GM23338 (cell line): ENCODE measurements at regions not wholly inside any gene's neighbourhood (a gene's known extent, or its start where the extent isn't known, plus 50 kb on each side); places are given as distances from the start of the nearest gene placed in this dataset.

Source experiments
- ATAC-seq: fragments of 200-7000 bp; cut with Tn5 transposase; 3 replicates; pipeline ENCODE4 v1.9.1; 2020
- DNase-seq: peaks from one replicate; pipeline ENCODE4 v3.0.0-alpha.2; 2015; ENCODE audit warnings: low spot score
- H2AFZ ChIP-seq: fragments of 200-600 bp; sonication (generic); 2 replicates; pipeline ENCODE4 v1.8.0; 2016; ENCODE audit warnings: antibody characterized with exemption, mild to moderate bottlenecking, moderate library complexity
- H3F3A ChIP-seq: fragments of 200-600 bp; sonication (generic); replicated peaks from 2 replicates; pipeline ENCODE4 v1.8.0; 2017; ENCODE audit warnings: antibody characterized with exemption, mixed run types, low read depth
- H3K27ac ChIP-seq: fragments of 200-600 bp; sonication (generic); 2 replicates; pipeline ENCODE4 v1.6.1; 2016; ENCODE audit warnings: low read depth
- H3K27me3 ChIP-seq: fragments of 200-600 bp; sonication (generic); 2 replicates; pipeline ENCODE4 v1.8.0; 2016; ENCODE audit warnings: mild to moderate bottlenecking, mixed run types, moderate library complexity; ENCODE audit not compliant: insufficient read depth
- H3K36me3 ChIP-seq: fragments of 200-600 bp; sonication (generic); 2 replicates; pipeline ENCODE4 v1.8.0; 2016; ENCODE audit warnings: mild to moderate bottlenecking; ENCODE audit not compliant: insufficient read depth
- H3K4me1 ChIP-seq: fragments of 200-600 bp; sonication (generic); 2 replicates; pipeline ENCODE4 v1.8.0; 2016; ENCODE audit warnings: mild to moderate bottlenecking, moderate library complexity; ENCODE audit not compliant: insufficient read depth
- H3K4me2 ChIP-seq: fragments of 200-600 bp; sonication (generic); 2 replicates; pipeline ENCODE4 v1.7.1; 2017; ENCODE audit warnings: mixed run types
- H3K4me3 ChIP-seq: fragments of 200-600 bp; sonication (generic); 2 replicates; pipeline ENCODE4 v1.6.1; 2016; ENCODE audit warnings: mixed run types
- H3K79me2 ChIP-seq: fragments of 200-600 bp; sonication (generic); replicated peaks from 2 replicates; pipeline ENCODE4 v1.8.0; 2017; ENCODE audit warnings: mild to moderate bottlenecking; ENCODE audit not compliant: insufficient read depth
- H3K9me2 ChIP-seq: fragments of 200-600 bp; sonication (generic); 2 replicates; pipeline ENCODE4 v1.8.0; 2017; ENCODE audit not compliant: insufficient read depth
- H4K20me1 ChIP-seq: fragments of 200-600 bp; sonication (generic); replicated peaks from 2 replicates; pipeline ENCODE4 v1.8.0; 2017; ENCODE audit warnings: mild to moderate bottlenecking; ENCODE audit not compliant: insufficient read depth
- H3K27ac Mint-ChIP-seq: 2 replicates; pipeline ENCODE4 v1.8.0; 2020; ENCODE audit warnings: inconsistent platforms, mild to moderate bottlenecking, moderate library complexity, mixed read lengths
- H3K27me3 Mint-ChIP-seq: 3 replicates; pipeline ENCODE4 v1.8.0; 2022; ENCODE audit warnings: low read depth, mild to moderate bottlenecking, moderate library complexity, mixed read lengths, inconsistent platforms; ENCODE audit not compliant: insufficient read depth, poor library complexity
- H3K36me3 Mint-ChIP-seq: 3 replicates; pipeline ENCODE4 v1.8.0; 2021; ENCODE audit warnings: low read depth, mild to moderate bottlenecking, inconsistent platforms, moderate library complexity, mixed read lengths
- H3K4me1 Mint-ChIP-seq: 3 replicates; pipeline ENCODE4 v1.8.0; 2020; ENCODE audit warnings: mild to moderate bottlenecking, inconsistent platforms, mixed read lengths
- H3K4me3 Mint-ChIP-seq: 3 replicates; pipeline ENCODE4 v1.8.0; 2021; ENCODE audit warnings: moderate library complexity, mild to moderate bottlenecking, inconsistent platforms, mixed read lengths
- H3K9me3 Mint-ChIP-seq: 3 replicates; pipeline ENCODE4 v1.8.0; 2020; ENCODE audit warnings: moderate library complexity, mild to moderate bottlenecking, inconsistent platforms, mixed read lengths
- CREB1 ChIP-seq: fragments of 250-450 bp; sonication (Bioruptor Pico); IDR thresholded peaks from 2 replicates; pipeline ENCODE4 v1.5.0; 2020; ENCODE audit warnings: low read depth, mild to moderate bottlenecking, moderate library complexity
- EZH2 ChIP-seq: fragments of 200-600 bp; sonication (generic); IDR thresholded peaks from one replicate; pipeline ENCODE4 v1.8.0; 2017; ENCODE audit warnings: antibody characterized with exemption, mild to moderate bottlenecking, low read depth; ENCODE audit not compliant: unreplicated experiment
- EZH2phosphoT487 ChIP-seq: fragments of 200-600 bp; sonication (generic); IDR thresholded peaks from one replicate; pipeline ENCODE4 v1.8.1; 2018; ENCODE audit warnings: antibody characterized with exemption; ENCODE audit not compliant: unreplicated experiment
- JUNB ChIP-seq: IDR thresholded peaks from one replicate; pipeline ENCODE4 v1.6.1; 2016; ENCODE audit warnings: antibody characterized with exemption; ENCODE audit not compliant: unreplicated experiment
- NANOG ChIP-seq: IDR thresholded peaks from 2 replicates; pipeline ENCODE4 v1.6.1; 2016; ENCODE audit warnings: antibody characterized with exemption, borderline replicate concordance
- POLR2AphosphoS5 ChIP-seq: IDR thresholded peaks from 2 replicates; pipeline ENCODE4 v1.6.1; 2016; ENCODE audit warnings: antibody characterized with exemption, low read depth
- REST ChIP-seq: IDR thresholded peaks from one replicate; pipeline ENCODE4 v1.6.1; 2018; ENCODE audit warnings: antibody characterized with exemption; ENCODE audit not compliant: unreplicated experiment
- STAT1 ChIP-seq: IDR thresholded peaks from one replicate; pipeline ENCODE4 v1.6.1; 2016; ENCODE audit warnings: antibody characterized with exemption; ENCODE audit not compliant: unreplicated experiment
- ZNF331 ChIP-seq: fragments of 250-450 bp; sonication (Bioruptor Pico); IDR thresholded peaks from 2 replicates; pipeline ENCODE4 v1.5.0; 2020; ENCODE audit warnings: low read depth, mild to moderate bottlenecking, moderate library complexity
- TF ChIP-seq, protein P1 (sequence below): IDR thresholded peaks from 2 replicates; pipeline ENCODE4 v1.6.1; 2016; ENCODE audit warnings: antibody characterized with exemption
- TF ChIP-seq, protein P2 (sequence below): fragments of 250-450 bp; sonication (Bioruptor Pico); IDR thresholded peaks from 2 replicates; pipeline ENCODE4 v1.5.0; 2020; ENCODE audit warnings: mild to moderate bottlenecking, moderate library complexity

- TF ChIP-seq REST (no peak), EZH2phosphoT487 (no peak), JUNB (no peak), POLR2AphosphoS5 (no peak), STAT1 (no peak), EZH2 (no peak)
- TF ChIP-seq, protein P1, sequence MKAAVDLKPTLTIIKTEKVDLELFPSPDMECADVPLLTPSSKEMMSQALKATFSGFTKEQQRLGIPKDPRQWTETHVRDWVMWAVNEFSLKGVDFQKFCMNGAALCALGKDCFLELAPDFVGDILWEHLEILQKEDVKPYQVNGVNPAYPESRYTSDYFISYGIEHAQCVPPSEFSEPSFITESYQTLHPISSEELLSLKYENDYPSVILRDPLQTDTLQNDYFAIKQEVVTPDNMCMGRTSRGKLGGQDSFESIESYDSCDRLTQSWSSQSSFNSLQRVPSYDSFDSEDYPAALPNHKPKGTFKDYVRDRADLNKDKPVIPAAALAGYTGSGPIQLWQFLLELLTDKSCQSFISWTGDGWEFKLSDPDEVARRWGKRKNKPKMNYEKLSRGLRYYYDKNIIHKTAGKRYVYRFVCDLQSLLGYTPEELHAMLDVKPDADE, result no peak
Observed at GRCh38 chr10:100615241-100615640, 79.5 kb downstream of the HIF1AN start (continued).

- Mint-ChIP-seq H3K27ac (no peak overlapping the region), H3K9me3 (no peaks in the 10 kb centered on the region; the same call in 2 of the 3 replicates), H3K27me3 (peaks cover 6% of the 10 kb centered on the region), H3K36me3 (no peaks in the 10 kb centered on the region), H3K4me3 (no peak overlapping the region), H3K4me1 (peaks cover 4% of the 10 kb centered on the region; the same call in 1 of the 3 replicates)
- H3K4me1 ChIP-seq, result no peaks in the 10 kb centered on the region
- no peak overlapping the region for H3K4me2 ChIP-seq
- H2AFZ ChIP-seq, result no peak overlapping the region
- no peak overlapping the region for H3K27ac ChIP-seq
- no peaks in the 10 kb centered on the region for H3K79me2 ChIP-seq
- H3K9me2 ChIP-seq, result no peaks in the 10 kb centered on the region
- H3F3A ChIP-seq, result no peaks in the 10 kb centered on the region
- H4K20me1 ChIP-seq, result no peaks in the 10 kb centered on the region
- H3K36me3 ChIP-seq, result no peaks in the 10 kb centered on the region
- DNase-seq (no peak), ATAC-seq (no peak)
- no peak overlapping the region for H3K4me3 ChIP-seq
- peaks cover 9% of the 10 kb centered on the region for H3K27me3 ChIP-seq
- TF ChIP-seq CREB1 (CRISPR knock-in tag), result no peak
- no peak for TF ChIP-seq STAT1
- TF ChIP-seq ZNF331, result no peak
- TF ChIP-seq EZH2phosphoT487, result no peak
- TF ChIP-seq EZH2, result no peak
- TF ChIP-seq, protein P2, sequence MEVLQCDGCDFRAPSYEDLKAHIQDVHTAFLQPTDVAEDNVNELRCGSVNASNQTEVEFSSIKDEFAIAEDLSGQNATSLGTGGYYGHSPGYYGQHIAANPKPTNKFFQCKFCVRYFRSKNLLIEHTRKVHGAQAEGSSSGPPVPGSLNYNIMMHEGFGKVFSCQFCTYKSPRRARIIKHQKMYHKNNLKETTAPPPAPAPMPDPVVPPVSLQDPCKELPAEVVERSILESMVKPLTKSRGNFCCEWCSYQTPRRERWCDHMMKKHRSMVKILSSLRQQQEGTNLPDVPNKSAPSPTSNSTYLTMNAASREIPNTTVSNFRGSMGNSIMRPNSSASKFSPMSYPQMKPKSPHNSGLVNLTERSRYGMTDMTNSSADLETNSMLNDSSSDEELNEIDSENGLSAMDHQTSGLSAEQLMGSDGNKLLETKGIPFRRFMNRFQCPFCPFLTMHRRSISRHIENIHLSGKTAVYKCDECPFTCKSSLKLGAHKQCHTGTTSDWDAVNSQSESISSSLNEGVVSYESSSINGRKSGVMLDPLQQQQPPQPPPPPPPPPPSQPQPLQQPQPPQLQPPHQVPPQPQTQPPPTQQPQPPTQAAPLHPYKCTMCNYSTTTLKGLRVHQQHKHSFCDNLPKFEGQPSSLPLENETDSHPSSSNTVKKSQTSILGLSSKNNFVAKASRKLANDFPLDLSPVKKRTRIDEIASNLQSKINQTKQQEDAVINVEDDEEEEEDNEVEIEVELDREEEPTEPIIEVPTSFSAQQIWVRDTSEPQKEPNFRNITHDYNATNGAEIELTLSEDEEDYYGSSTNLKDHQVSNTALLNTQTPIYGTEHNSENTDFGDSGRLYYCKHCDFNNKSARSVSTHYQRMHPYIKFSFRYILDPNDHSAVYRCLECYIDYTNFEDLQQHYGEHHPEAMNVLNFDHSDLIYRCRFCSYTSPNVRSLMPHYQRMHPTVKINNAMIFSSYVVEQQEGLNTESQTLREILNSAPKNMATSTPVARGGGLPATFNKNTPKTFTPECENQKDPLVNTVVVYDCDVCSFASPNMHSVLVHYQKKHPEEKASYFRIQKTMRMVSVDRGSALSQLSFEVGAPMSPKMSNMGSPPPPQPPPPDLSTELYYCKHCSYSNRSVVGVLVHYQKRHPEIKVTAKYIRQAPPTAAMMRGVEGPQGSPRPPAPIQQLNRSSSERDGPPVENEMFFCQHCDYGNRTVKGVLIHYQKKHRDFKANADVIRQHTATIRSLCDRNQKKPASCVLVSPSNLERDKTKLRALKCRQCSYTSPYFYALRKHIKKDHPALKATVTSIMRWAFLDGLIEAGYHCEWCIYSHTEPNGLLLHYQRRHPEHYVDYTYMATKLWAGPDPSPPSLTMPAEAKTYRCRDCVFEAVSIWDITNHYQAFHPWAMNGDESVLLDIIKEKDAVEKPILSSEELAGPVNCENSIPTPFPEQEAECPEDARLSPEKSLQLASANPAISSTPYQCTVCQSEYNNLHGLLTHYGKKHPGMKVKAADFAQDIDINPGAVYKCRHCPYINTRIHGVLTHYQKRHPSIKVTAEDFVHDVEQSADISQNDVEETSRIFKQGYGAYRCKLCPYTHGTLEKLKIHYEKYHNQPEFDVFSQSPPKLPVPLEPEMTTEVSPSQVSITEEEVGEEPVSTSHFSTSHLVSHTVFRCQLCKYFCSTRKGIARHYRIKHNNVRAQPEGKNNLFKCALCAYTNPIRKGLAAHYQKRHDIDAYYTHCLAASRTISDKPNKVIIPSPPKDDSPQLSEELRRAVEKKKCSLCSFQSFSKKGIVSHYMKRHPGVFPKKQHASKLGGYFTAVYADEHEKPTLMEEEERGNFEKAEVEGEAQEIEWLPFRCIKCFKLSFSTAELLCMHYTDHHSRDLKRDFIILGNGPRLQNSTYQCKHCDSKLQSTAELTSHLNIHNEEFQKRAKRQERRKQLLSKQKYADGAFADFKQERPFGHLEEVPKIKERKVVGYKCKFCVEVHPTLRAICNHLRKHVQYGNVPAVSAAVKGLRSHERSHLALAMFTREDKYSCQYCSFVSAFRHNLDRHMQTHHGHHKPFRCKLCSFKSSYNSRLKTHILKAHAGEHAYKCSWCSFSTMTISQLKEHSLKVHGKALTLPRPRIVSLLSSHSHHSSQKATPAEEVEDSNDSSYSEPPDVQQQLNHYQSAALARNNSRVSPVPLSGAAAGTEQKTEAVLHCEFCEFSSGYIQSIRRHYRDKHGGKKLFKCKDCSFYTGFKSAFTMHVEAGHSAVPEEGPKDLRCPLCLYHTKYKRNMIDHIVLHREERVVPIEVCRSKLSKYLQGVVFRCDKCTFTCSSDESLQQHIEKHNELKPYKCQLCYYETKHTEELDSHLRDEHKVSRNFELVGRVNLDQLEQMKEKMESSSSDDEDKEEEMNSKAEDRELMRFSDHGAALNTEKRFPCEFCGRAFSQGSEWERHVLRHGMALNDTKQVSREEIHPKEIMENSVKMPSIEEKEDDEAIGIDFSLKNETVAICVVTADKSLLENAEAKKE (CRISPR knock-in tag), result no peak
- TF ChIP-seq POLR2AphosphoS5, result no peak
- no peak for TF ChIP-seq REST
- no peak for TF ChIP-seq NANOG
Observed at GRCh38 chr10:100615908-100616307, 80.2 kb downstream of the HIF1AN start.
